Neuronal stem cell (in vitro differentiated cells): ENCODE measurements at regions not wholly inside any gene's neighbourhood (a gene's known extent, or its start where the extent isn't known, plus 50 kb on each side); places are given as distances from the start of the nearest gene placed in this dataset.
"Not testable (repeated sequence)": the region's sequence is repeated elsewhere in the genome, so short reads cannot be mapped to it uniquely, and the experiment has no call there.

Source experiments
- DNase-seq: peaks from one replicate; pipeline ENCODE4 v3.0.0-alpha.2; 2013; ENCODE audit warnings: low spot score
- H2AFZ ChIP-seq: one replicate; pipeline ENCODE4 v1.6.1; 2013; ENCODE audit warnings: mild to moderate bottlenecking, low read length, inconsistent platforms
- H2AK5ac ChIP-seq: 2 replicates; pipeline ENCODE4 v1.6.1; 2013; ENCODE audit warnings: low read depth, mild to moderate bottlenecking, inconsistent platforms, low read length, moderate library complexity, mixed read lengths
- H2BK120ac ChIP-seq: 2 replicates; pipeline ENCODE4 v1.6.1; 2013; ENCODE audit warnings: low read depth, mild to moderate bottlenecking, inconsistent platforms, low read length, moderate library complexity, mixed read lengths
- H2BK12ac ChIP-seq: one replicate; pipeline ENCODE4 v1.6.1; 2013; ENCODE audit warnings: low read length, inconsistent platforms
- H2BK15ac ChIP-seq: 2 replicates; pipeline ENCODE4 v1.6.1; 2013; ENCODE audit warnings: mild to moderate bottlenecking, low read length, inconsistent platforms, mixed read lengths
- H2BK5ac ChIP-seq: one replicate; pipeline ENCODE4 v1.6.1; 2013; ENCODE audit warnings: inconsistent platforms, mild to moderate bottlenecking, low read length, moderate library complexity
- H3K14ac ChIP-seq: one replicate; pipeline ENCODE4 v1.6.1; 2013; ENCODE audit warnings: low read length, inconsistent platforms
- H3K18ac ChIP-seq: 2 replicates; pipeline ENCODE4 v1.6.1; 2013; ENCODE audit warnings: low read length, inconsistent platforms
- H3K23ac ChIP-seq: 2 replicates; pipeline ENCODE4 v1.6.1; 2013; ENCODE audit warnings: low read depth, mild to moderate bottlenecking, mixed read lengths, low read length, inconsistent platforms; ENCODE audit not compliant: poor library complexity
- H3K27ac ChIP-seq: replicated peaks from 3 replicates; pipeline ENCODE4 v1.5.1; 2013; ENCODE audit warnings: low read length, inconsistent platforms
- H3K27me3 ChIP-seq, 3 experiments: 2 replicates each; pipeline ENCODE4 v1.6.1; 2013; ENCODE audit warnings: low read length in 3 of 3, mild to moderate bottlenecking in 2 of 3, inconsistent platforms in 1 of 3, low read depth in 1 of 3, mixed read lengths in 1 of 3, moderate library complexity in 1 of 3; ENCODE audit not compliant: control insufficient read depth in 3 of 3, insufficient read depth in 3 of 3
- H3K36me3 ChIP-seq, 2 donors: replicated peaks in 1 of 2; 2 replicates each; pipeline ENCODE4 v1.6.1; 2013; ENCODE audit warnings: low read length in 2 of 2; ENCODE audit not compliant: control insufficient read depth in 2 of 2, insufficient read depth in 2 of 2
- H3K4ac ChIP-seq: 2 replicates; pipeline ENCODE4 v1.6.1; 2013; ENCODE audit warnings: inconsistent platforms, mild to moderate bottlenecking, low read length, moderate library complexity
- H3K4me1 ChIP-seq, 2 donors: 1 replicate in 1 of 2; 2 replicates in 1 of 2; pipeline ENCODE4 v1.6.1; 2013; ENCODE audit warnings: low read length in 2 of 2, low read depth in 1 of 2; ENCODE audit not compliant: control insufficient read depth in 2 of 2, insufficient read depth in 1 of 2
- H3K4me2 ChIP-seq: one replicate; pipeline ENCODE4 v1.6.1; 2013; ENCODE audit warnings: mild to moderate bottlenecking, low read length, inconsistent platforms; ENCODE audit not compliant: insufficient read depth, poor library complexity, severe bottlenecking
- H3K4me3 ChIP-seq, 2 donors: 2 replicates each; pipeline ENCODE4 v1.5.1; 2013; ENCODE audit warnings: low read length in 2 of 2, mild to moderate bottlenecking in 2 of 2, inconsistent platforms in 1 of 2, moderate library complexity in 1 of 2
- H3K79me1 ChIP-seq: one replicate; pipeline ENCODE4 v1.6.1; 2013; ENCODE audit warnings: low read depth, mild to moderate bottlenecking, inconsistent platforms, low read length, moderate library complexity
- H3K9ac ChIP-seq: one replicate; pipeline ENCODE4 v1.6.1; 2013; ENCODE audit warnings: mild to moderate bottlenecking, low read depth, low read length, inconsistent platforms; ENCODE audit not compliant: poor library complexity
- H3K9me3 ChIP-seq, 2 donors: replicated peaks in 1 of 2; 2 replicates each; pipeline versions ENCODE3 to v1.6.1; 2013; ENCODE audit warnings: low read length in 2 of 2, mild to moderate bottlenecking in 2 of 2, inconsistent platforms in 1 of 2, low read depth in 1 of 2, mixed read lengths in 1 of 2, moderate library complexity in 1 of 2; ENCODE audit not compliant: control insufficient read depth in 2 of 2, insufficient read depth in 1 of 2
- H4K8ac ChIP-seq: one replicate; pipeline ENCODE4 v1.6.1; 2013; ENCODE audit warnings: low read depth, mild to moderate bottlenecking, inconsistent platforms, low read length, moderate library complexity
- H4K91ac ChIP-seq: one replicate; pipeline ENCODE4 v1.6.1; 2013; ENCODE audit warnings: low read length, low read depth, mild to moderate bottlenecking, inconsistent platforms; ENCODE audit not compliant: poor library complexity
- WGBS, 2 donors: extraction: QIAGEN DNeasy Blood & Tissue Kit; methylation state at CpG; one replicate each; pipeline ENCODE4 v1.1.7; 2013; ENCODE audit warnings: missing lambda C conversion rate in 2 of 2, mixed read lengths in 1 of 2; ENCODE audit not compliant: insufficient read length in 2 of 2, insufficient replicate concordance in 1 of 2; ENCODE audit errors: extremely low coverage in 2 of 2; 5-methylcytosine and 5-hydroxymethylcytosine counted together

DNA sequence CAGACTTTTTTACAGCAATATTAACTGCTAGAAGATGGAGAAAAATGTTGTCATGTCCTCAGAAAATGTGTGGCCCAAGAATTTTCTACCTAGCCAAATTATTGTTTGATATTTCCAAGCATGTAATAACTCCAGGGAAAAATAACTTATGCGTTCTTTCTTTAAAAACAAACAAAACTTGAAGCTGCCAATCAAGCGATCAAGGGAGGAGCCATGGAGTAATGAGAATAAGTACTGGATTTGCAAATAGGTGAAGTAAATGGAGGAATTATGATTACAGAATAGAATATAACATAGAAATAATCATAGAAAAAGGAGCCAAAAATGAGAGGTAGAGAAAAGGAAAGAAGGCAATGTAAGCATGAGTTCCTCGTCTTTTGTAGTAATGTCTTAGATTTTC is 225.3 kb downstream of the DLEU7 start:
- no peak overlapping the region for H3K4me2 ChIP-seq
- H3K27me3 ChIP-seq: no peaks in the 10 kb centered on the region
- H3K27ac ChIP-seq: no peak overlapping the region
- H3K14ac ChIP-seq: no peak overlapping the region
- H3K18ac ChIP-seq: no peak overlapping the region
- H4K8ac ChIP-seq: no peak overlapping the region
- H3K36me3 ChIP-seq: no peaks in the 10 kb centered on the region
- H4K91ac ChIP-seq: no peak overlapping the region
- H3K23ac ChIP-seq: no peak overlapping the region
- no peak overlapping the region for H2BK120ac ChIP-seq
- H3K9me3 ChIP-seq: no peaks in the 10 kb centered on the region
- H2AFZ ChIP-seq: no peak overlapping the region
- H3K9ac ChIP-seq: no peak overlapping the region
- no peak overlapping the region for H2AK5ac ChIP-seq
- no peak overlapping the region for H2BK5ac ChIP-seq
- H3K4me1 ChIP-seq: no peaks in the 10 kb centered on the region
- H3K4me3 ChIP-seq: no peak overlapping the region
- no peaks in the 10 kb centered on the region for H3K79me1 ChIP-seq
- H2BK15ac ChIP-seq: no peak overlapping the region
- no CpG with 5 or more reads among the region's 3 CpGs for WGBS, 2 donors
- DNase-seq: no peak
- no peak overlapping the region for H2BK12ac ChIP-seq
- no peak overlapping the region for H3K4ac ChIP-seq

GRCh38 chr13:50626101-50626547 is 217.4 kb downstream of the DLEU7 start:
- Histone ChIP-seq H3K14ac (no peak overlapping the region), H3K27ac (no peak overlapping the region), H3K4ac (no peak overlapping the region), H2BK12ac (no peak overlapping the region), H3K9ac (no peak overlapping the region), H3K79me1 (no peaks in the 10 kb centered on the region), H2AK5ac (no peak overlapping the region), H3K36me3 (no peaks in the 10 kb centered on the region), H3K4me3 (no peak overlapping the region), H3K23ac (no peak overlapping the region), H4K8ac (no peak overlapping the region), H3K18ac (no peak overlapping the region), H4K91ac (no peak overlapping the region), H2AFZ (no peak overlapping the region), H3K27me3 (no peaks in the 10 kb centered on the region), H2BK15ac (no peak overlapping the region), H2BK5ac (no peak overlapping the region), H3K4me1 (no peaks in the 10 kb centered on the region), H2BK120ac (no peak overlapping the region), H3K4me2 (no peak overlapping the region), H3K9me3 (no peaks in the 10 kb centered on the region)
- no CpG with 5 or more reads among the region's 3 CpGs for WGBS, 2 donors
- DNase-seq: no peak

- Histone ChIP-seq H3K4me2 (no peak overlapping the region), H3K4me1 (no peaks in the 10 kb centered on the region), H3K9ac (no peak overlapping the region), H2BK12ac (no peak overlapping the region), H2BK120ac (no peak overlapping the region), H3K14ac (no peak overlapping the region), H4K8ac (no peak overlapping the region), H3K27ac (no peak overlapping the region), H2AK5ac (no peak overlapping the region), H2BK5ac (no peak overlapping the region), H3K23ac (no peak overlapping the region), H3K79me1 (no peaks in the 10 kb centered on the region), H3K27me3 (no peaks in the 10 kb centered on the region), H3K18ac (no peak overlapping the region), H2BK15ac (no peak overlapping the region), H3K36me3 (no peaks in the 10 kb centered on the region), H2AFZ (no peak overlapping the region), H4K91ac (no peak overlapping the region), H3K4ac (no peak overlapping the region), H3K9me3 (no peaks in the 10 kb centered on the region), H3K4me3 (no peak overlapping the region)
- WGBS, 2 donors: no CpG with 5 or more reads among the region's 1 CpG
- no peak for DNase-seq
Observed at GRCh38 chr13:50627111-50627510, 216.4 kb downstream of the DLEU7 start.

- no CpG with 5 or more reads among the region's 3 CpGs for WGBS, 2 donors
- H2BK5ac ChIP-seq, H4K91ac ChIP-seq, H3K27ac ChIP-seq, H3K79me1 ChIP-seq, H2AFZ ChIP-seq, H3K4me1 ChIP-seq, H3K18ac ChIP-seq, H3K36me3 ChIP-seq, H2BK120ac ChIP-seq, H4K8ac ChIP-seq, H3K27me3 ChIP-seq, H3K9ac ChIP-seq, H2BK15ac ChIP-seq, H3K4ac ChIP-seq, DNase-seq, H3K14ac ChIP-seq, H3K4me2 ChIP-seq, H2AK5ac ChIP-seq, H2BK12ac ChIP-seq, H3K4me3 ChIP-seq, H3K9me3 ChIP-seq, H3K23ac ChIP-seq: not testable (repeated sequence)
Observed at GRCh38 chr13:50628512-50628911, 215.0 kb downstream of the DLEU7 start.
